ENCODE measurements at regions not wholly inside any gene's neighbourhood (a gene's known extent, or its start where the extent isn't known, plus 50 kb on each side); places are given as distances from the start of the nearest gene placed in this dataset.

DNA sequence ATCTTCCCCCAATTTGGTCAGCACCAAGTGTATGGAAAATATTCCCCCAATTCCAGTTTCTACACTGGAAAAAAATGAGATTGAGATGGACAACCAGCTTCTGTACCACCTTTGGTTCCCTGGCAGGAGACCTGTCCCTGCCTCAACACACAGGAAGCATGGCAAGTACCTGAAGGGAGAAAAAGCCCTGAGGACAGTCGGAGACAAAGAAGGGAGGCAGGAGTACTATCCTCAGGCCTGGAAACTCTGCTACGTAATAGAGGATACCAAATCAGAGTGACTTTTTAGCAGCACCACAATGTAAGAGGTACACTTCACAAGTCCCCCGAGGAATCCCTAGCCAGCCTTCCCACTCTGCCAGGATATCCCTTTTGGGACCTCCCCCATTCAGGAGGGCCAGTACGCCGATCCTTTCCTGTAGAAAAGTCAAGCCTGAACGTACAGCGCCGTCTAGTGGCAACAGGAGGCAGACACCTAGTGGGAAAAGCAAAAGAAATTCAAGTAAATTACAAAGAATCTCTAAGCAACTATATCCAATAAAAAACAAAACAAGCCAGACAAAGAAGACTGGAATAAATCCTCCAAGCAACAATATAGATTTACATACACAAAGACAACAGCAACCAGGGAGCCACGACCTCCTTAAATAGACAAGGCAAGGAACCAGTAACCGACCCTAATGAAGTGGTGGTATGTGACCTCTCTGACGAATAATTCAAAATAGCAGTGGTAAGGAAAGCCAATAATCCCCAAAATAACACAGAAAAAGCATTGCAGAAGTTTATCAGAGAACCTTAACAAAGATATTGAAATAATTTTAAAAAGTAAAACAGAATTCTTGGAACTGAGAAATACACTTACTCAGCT, 63.3 kb upstream of the SLCO6A1 start (continued):
- TF ChIP-seq ZNF462 (CRISPR knock-in tag; IDR thresholded peaks at IDR 0.05) (peak; percentile 92), EZH2phosphoT487 (IDR thresholded peaks at IDR 0.05; ENCODE audit: unreplicated experiment) (no peak), EZH2 (IDR thresholded peaks at IDR 0.05; ENCODE audit: low read depth, unreplicated experiment) (no peak)

DNA sequence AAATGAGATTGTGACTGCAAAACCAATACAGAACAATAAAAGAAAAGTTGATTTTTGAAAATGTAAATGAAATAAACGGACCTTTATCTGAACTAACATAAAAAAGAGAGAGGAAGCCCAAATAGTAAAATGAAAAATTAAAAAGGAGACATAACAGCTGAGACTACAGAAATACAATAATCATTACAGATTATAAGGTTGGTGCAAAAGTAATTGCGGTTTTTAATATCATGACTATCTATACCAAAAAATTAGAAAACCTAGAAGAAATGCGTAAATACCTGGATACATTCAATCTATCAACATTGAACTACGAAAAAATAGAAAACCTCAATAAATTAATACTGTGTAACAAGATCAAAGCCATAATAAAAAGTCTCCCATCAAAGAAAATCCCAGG, 71.9 kb upstream of the SLCO6A1 start:
- H3K4me1 Mint-ChIP-seq = peaks cover 2% of the 10 kb centered on the region; the same call in 1 of the 3 replicates
- no peak for TF ChIP-seq EZH2phosphoT487 (IDR thresholded peaks at IDR 0.05; ENCODE audit: unreplicated experiment)
- TF ChIP-seq CTCF (conservative IDR thresholded peaks at IDR 0.05; ENCODE audit: low read depth in 2 of 2) = no peak
- TF ChIP-seq, protein P1, sequence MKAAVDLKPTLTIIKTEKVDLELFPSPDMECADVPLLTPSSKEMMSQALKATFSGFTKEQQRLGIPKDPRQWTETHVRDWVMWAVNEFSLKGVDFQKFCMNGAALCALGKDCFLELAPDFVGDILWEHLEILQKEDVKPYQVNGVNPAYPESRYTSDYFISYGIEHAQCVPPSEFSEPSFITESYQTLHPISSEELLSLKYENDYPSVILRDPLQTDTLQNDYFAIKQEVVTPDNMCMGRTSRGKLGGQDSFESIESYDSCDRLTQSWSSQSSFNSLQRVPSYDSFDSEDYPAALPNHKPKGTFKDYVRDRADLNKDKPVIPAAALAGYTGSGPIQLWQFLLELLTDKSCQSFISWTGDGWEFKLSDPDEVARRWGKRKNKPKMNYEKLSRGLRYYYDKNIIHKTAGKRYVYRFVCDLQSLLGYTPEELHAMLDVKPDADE (IDR thresholded peaks at IDR 0.05) = no peak
- no peak overlapping the region for H3K4me2 ChIP-seq
- H3K27me3 ChIP-seq (ENCODE audit: insufficient read depth) = no peaks in the 10 kb centered on the region
- H3K9me2 ChIP-seq (ENCODE audit: insufficient read depth) = no peaks in the 10 kb centered on the region
- no peaks in the 10 kb centered on the region for H3F3A ChIP-seq (replicated peaks; ENCODE audit: low read depth)
- no peaks in the 10 kb centered on the region for H3K36me3 ChIP-seq (ENCODE audit: insufficient read depth)
- no peaks in the 10 kb centered on the region for H4K20me1 ChIP-seq (replicated peaks; ENCODE audit: insufficient read depth)
- ATAC-seq (no peak), DNase-seq (ENCODE audit: low spot score) (no peak)
- H3K27me3 Mint-ChIP-seq (ENCODE audit: insufficient read depth, low read depth, poor library complexity) = no peaks in the 10 kb centered on the region
- no peak overlapping the region for H3K27ac Mint-ChIP-seq
- no peak overlapping the region for H3K4me3 Mint-ChIP-seq
- H3K36me3 Mint-ChIP-seq (ENCODE audit: low read depth) = no peaks in the 10 kb centered on the region
- no peaks in the 10 kb centered on the region for H3K9me3 Mint-ChIP-seq
- H2AFZ ChIP-seq = no peak overlapping the region
- no peaks in the 10 kb centered on the region for H3K79me2 ChIP-seq (replicated peaks; ENCODE audit: insufficient read depth)
- H3K4me3 ChIP-seq = no peak overlapping the region
- H3K4me1 ChIP-seq (ENCODE audit: insufficient read depth) = no peaks in the 10 kb centered on the region
- no peak overlapping the region for H3K27ac ChIP-seq (ENCODE audit: low read depth)
